ENCODE measurements at regions not wholly inside any gene's neighbourhood (a gene's known extent, or its start where the extent isn't known, plus 50 kb on each side); places are given as distances from the start of the nearest gene placed in this dataset.

DNA sequence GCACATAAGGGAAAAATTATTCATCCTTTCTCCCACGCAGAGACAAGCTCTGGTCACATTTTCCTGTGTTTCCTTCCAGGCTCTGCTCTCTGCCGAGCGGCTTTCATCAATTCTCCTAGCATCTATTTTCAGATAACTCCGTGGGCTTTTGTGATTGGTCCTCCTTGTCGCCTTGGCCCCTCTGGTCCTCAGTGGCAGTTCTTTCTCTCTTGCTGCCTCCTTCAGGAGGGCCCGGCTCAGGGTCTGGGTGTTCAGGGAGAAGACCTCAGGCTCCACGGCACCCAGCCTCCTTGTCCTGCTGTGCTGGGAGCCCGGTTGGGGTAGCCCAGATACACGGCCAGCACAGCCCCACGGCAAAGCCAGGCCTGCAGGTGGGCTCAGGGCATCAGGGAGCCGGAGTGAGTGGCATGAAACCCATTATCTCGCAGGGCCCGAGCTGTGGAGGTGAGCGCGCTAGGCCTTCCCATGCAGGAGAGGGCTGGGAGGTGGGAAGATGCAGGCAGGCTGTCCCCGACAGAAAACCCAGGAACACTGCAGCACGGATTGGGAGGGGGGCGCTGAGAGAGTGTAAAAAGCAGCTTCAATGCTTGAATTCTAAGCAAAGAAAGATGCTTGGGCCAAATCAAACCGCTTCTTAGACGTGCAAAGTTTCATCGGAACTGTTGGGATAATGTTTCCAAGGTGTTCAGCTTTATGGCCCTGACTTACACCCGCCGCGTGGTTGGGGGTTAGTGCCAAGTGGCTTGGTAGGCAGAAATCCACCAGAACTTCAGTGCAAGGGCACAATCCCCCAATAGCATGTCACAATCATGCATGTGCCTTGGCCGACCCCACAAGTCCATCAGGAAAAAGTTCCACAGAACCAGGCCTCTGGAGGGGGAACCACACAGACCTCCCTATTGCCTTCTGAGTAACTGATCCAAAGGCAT, 81.9 kb upstream of the WNT7B start:
- TF ChIP-seq, protein P1, sequence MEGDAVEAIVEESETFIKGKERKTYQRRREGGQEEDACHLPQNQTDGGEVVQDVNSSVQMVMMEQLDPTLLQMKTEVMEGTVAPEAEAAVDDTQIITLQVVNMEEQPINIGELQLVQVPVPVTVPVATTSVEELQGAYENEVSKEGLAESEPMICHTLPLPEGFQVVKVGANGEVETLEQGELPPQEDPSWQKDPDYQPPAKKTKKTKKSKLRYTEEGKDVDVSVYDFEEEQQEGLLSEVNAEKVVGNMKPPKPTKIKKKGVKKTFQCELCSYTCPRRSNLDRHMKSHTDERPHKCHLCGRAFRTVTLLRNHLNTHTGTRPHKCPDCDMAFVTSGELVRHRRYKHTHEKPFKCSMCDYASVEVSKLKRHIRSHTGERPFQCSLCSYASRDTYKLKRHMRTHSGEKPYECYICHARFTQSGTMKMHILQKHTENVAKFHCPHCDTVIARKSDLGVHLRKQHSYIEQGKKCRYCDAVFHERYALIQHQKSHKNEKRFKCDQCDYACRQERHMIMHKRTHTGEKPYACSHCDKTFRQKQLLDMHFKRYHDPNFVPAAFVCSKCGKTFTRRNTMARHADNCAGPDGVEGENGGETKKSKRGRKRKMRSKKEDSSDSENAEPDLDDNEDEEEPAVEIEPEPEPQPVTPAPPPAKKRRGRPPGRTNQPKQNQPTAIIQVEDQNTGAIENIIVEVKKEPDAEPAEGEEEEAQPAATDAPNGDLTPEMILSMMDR (conservative IDR thresholded peaks at IDR 0.05; ENCODE audit: low read depth, low read length) = no peak
- TF ChIP-seq RAD21 (IDR thresholded peaks at IDR 0.05; ENCODE audit: low read length) = no peak
- no peak for TF ChIP-seq POLR2A (IDR thresholded peaks at IDR 0.05; ENCODE audit: low read depth, low read length)
- TF ChIP-seq CHD1 (IDR thresholded peaks at IDR 0.05; ENCODE audit: low read depth, low read length) = no peak
- no peak for TF ChIP-seq RFX5 (IDR thresholded peaks at IDR 0.05; ENCODE audit: low read depth, low read length)
- TF ChIP-seq SMC3 (IDR thresholded peaks at IDR 0.05; ENCODE audit: low read depth, low read length) = no peak
- TF ChIP-seq FOS (IDR thresholded peaks at IDR 0.05; ENCODE audit: low read depth, low read length) = no peak
- no peak for TF ChIP-seq BHLHE40 (IDR thresholded peaks at IDR 0.05; ENCODE audit: low read depth, low read length)
- TF ChIP-seq, protein P2, sequence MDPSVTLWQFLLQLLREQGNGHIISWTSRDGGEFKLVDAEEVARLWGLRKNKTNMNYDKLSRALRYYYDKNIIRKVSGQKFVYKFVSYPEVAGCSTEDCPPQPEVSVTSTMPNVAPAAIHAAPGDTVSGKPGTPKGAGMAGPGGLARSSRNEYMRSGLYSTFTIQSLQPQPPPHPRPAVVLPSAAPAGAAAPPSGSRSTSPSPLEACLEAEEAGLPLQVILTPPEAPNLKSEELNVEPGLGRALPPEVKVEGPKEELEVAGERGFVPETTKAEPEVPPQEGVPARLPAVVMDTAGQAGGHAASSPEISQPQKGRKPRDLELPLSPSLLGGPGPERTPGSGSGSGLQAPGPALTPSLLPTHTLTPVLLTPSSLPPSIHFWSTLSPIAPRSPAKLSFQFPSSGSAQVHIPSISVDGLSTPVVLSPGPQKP (IDR thresholded peaks at IDR 0.05; ENCODE audit: borderline replicate concordance, low read depth, low read length) = no peak
- TF ChIP-seq, protein P3, sequence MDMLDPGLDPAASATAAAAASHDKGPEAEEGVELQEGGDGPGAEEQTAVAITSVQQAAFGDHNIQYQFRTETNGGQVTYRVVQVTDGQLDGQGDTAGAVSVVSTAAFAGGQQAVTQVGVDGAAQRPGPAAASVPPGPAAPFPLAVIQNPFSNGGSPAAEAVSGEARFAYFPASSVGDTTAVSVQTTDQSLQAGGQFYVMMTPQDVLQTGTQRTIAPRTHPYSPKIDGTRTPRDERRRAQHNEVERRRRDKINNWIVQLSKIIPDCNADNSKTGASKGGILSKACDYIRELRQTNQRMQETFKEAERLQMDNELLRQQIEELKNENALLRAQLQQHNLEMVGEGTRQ (IDR thresholded peaks at IDR 0.05; ENCODE audit: low read depth, low read length) = no peak
- TF ChIP-seq MAFK (IDR thresholded peaks at IDR 0.05; ENCODE audit: low read depth, low read length) = no peak
- no peak for TF ChIP-seq MXI1 (IDR thresholded peaks at IDR 0.05; ENCODE audit: borderline replicate concordance, low read depth, low read length)
- no peak for TF ChIP-seq CEBPB (IDR thresholded peaks at IDR 0.05; ENCODE audit: low read depth, low read length)
- TF ChIP-seq NFE2L2 (IDR thresholded peaks at IDR 0.05; ENCODE audit: low read depth, low read length) = no peak

Measured in IMR-90 (cell line).